ENCODE measurements at regions not wholly inside any gene's neighbourhood (a gene's known extent, or its start where the extent isn't known, plus 50 kb on each side); places are given as distances from the start of the nearest gene placed in this dataset.

DNA sequence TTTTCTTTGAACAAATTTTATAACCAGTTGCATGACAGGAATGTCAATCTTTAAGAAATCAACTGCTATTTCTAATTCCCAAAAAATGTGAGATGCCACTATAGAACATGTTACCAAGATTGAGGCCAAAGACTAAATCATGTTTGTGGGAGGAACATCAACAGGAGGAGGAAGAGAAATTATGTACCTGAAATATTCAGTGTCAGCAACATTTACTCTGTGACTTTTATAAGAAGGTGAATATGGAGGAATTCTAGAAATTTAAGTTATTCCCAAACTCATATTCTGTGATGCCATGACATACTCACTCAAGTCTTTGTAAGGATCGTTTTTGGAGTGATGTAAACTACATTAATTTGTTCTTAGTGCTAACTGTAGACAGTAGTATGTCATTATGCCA lies 408.4 kb downstream of the SH2D4B start:
- Histone ChIP-seq H3K27me3 (no peaks in the 10 kb centered on the region), H3K4me3 (no peak overlapping the region), H3K36me3 (no peaks in the 10 kb centered on the region), H3K27ac (no peak overlapping the region), H3K9me3 (no peaks in the 10 kb centered on the region), H3K4me1 (no peaks in the 10 kb centered on the region)
- intact Hi-C loops (cut with DNase I; ENCODE audit: low total_unique reads), result no loop called here
- TF ChIP-seq POLR2A (IDR thresholded peaks at IDR 0.05), result no peak
- TF ChIP-seq, protein P1, sequence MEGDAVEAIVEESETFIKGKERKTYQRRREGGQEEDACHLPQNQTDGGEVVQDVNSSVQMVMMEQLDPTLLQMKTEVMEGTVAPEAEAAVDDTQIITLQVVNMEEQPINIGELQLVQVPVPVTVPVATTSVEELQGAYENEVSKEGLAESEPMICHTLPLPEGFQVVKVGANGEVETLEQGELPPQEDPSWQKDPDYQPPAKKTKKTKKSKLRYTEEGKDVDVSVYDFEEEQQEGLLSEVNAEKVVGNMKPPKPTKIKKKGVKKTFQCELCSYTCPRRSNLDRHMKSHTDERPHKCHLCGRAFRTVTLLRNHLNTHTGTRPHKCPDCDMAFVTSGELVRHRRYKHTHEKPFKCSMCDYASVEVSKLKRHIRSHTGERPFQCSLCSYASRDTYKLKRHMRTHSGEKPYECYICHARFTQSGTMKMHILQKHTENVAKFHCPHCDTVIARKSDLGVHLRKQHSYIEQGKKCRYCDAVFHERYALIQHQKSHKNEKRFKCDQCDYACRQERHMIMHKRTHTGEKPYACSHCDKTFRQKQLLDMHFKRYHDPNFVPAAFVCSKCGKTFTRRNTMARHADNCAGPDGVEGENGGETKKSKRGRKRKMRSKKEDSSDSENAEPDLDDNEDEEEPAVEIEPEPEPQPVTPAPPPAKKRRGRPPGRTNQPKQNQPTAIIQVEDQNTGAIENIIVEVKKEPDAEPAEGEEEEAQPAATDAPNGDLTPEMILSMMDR (IDR thresholded peaks at IDR 0.05), result no peak
- no peak for DNase-seq

- no peak overlapping the region for H3K27ac ChIP-seq
- H3K9me3 ChIP-seq, result no peaks in the 10 kb centered on the region
- intact Hi-C loops (cut with DNase I; ENCODE audit: low total_unique reads), result no loop called here
- DNase-seq, result no peak
- no peaks in the 10 kb centered on the region for H3K27me3 ChIP-seq
- TF ChIP-seq POLR2A (IDR thresholded peaks at IDR 0.05), result no peak
- TF ChIP-seq, protein P1 (IDR thresholded peaks at IDR 0.05), result no peak
- H3K4me1 ChIP-seq, result no peaks in the 10 kb centered on the region
- no peak overlapping the region for H3K4me3 ChIP-seq
- no peaks in the 10 kb centered on the region for H3K36me3 ChIP-seq
Observed at GRCh38 chr10:80946957-80947726, 409.4 kb downstream of the SH2D4B start.

DNA sequence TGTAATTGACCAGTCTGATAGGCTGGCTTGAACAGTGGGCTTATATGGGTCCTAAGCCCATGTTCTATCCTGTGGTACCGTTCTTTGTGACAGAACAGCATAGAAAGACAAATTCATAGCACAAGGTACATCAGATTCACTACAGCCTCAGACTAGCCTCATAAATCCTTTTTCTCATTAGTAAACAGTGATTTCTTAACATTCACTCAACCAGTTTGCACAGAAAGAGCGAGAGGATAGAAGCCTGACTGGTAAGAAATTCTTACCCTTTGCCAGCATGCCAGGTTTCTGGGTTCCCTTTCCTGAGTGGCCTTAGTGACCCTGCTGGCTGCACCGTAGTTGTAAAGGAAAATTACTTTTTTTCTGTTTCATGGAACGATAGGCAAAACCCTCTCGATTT lies 412.1 kb downstream of the SH2D4B start:
- no peak for DNase-seq
- no peaks in the 10 kb centered on the region for H3K9me3 ChIP-seq
- no peak overlapping the region for H3K4me3 ChIP-seq
- H3K27me3 ChIP-seq, result no peaks in the 10 kb centered on the region
- intact Hi-C loops (cut with DNase I; ENCODE audit: low total_unique reads), result no loop called here
- no peaks in the 10 kb centered on the region for H3K36me3 ChIP-seq
- no peaks in the 10 kb centered on the region for H3K4me1 ChIP-seq
- TF ChIP-seq, protein P1 (IDR thresholded peaks at IDR 0.05), result no peak
- TF ChIP-seq POLR2A (IDR thresholded peaks at IDR 0.05), result no peak
- no peak overlapping the region for H3K27ac ChIP-seq

DNA sequence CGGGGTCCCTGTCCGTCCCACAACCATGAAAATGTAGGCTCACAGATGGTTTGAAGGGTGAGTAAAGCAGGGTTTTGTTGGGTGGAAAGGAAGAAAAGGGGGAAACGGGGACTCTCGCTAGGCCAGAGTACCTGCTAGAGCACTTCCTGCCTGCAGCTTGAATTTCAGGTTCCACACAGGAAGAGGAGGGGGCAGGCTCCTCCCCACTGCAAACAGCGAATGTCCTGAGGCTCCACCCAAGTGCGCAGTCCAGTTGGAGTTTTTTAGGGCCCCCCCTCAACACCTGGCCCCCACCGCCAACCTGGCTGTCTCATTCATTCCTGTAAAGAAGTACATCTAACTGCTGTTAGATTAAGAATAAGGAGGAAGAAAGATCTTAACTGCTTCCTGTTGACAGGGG lies 414.7 kb downstream of the SH2D4B start:
- no peaks in the 10 kb centered on the region for H3K27me3 ChIP-seq
- H3K9me3 ChIP-seq, result no peaks in the 10 kb centered on the region
- TF ChIP-seq POLR2A (IDR thresholded peaks at IDR 0.05), result no peak
- TF ChIP-seq, protein P1 (IDR thresholded peaks at IDR 0.05), result no peak
- H3K36me3 ChIP-seq, result no peaks in the 10 kb centered on the region
- DNase-seq, result no peak
- H3K4me3 ChIP-seq, result no peak overlapping the region
- no peak overlapping the region for H3K27ac ChIP-seq
- H3K4me1 ChIP-seq, result no peaks in the 10 kb centered on the region
- intact Hi-C loops (cut with DNase I; ENCODE audit: low total_unique reads), result no loop called here

DNA sequence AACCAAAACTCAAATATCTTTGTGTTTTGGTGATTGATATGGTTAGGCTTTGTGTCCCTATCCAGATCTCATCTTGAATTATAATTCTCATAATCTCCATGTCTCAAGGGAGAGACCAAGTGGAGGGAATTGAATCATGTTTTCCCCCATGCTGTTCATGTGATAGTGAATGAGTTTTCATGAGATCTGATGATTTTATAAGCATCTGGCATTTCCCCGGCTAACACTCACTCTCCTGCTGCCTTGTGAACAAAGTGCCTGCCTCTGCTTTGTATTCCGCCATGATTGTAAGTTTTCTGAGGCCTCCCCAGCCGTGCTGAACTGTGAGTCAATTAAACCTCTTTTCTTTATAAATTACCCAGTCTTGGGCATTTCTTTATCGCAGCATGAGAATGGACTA lies 419.5 kb downstream of the SH2D4B start:
- H3K27ac ChIP-seq, result no peak overlapping the region
- H3K9me3 ChIP-seq, result no peaks in the 10 kb centered on the region
- no peak overlapping the region for H3K4me3 ChIP-seq
- DNase-seq, result no peak
- H3K36me3 ChIP-seq, result no peaks in the 10 kb centered on the region
- no peak for TF ChIP-seq POLR2A (IDR thresholded peaks at IDR 0.05)
- TF ChIP-seq, protein P1 (IDR thresholded peaks at IDR 0.05), result no peak
- intact Hi-C loops (cut with DNase I; ENCODE audit: low total_unique reads), result no loop called here
- H3K4me1 ChIP-seq, result no peaks in the 10 kb centered on the region
- H3K27me3 ChIP-seq, result no peaks in the 10 kb centered on the region

Data from uterus (tissue), 3 donors.